IMR-90 (cell line): ENCODE measurements at regions not wholly inside any gene's neighbourhood (a gene's known extent, or its start where the extent isn't known, plus 50 kb on each side); places are given as distances from the start of the nearest gene placed in this dataset.

ENCODE experiments used
- MAFK ChIP-seq: IDR thresholded peaks from 2 replicates; pipeline ENCODE4 v1.6.1; 2012; ENCODE audit warnings: low read depth, low read length, improper control_type of control experiment
- POLR2A ChIP-seq: IDR thresholded peaks from 2 replicates; pipeline ENCODE4 v1.6.1; 2012; ENCODE audit warnings: mild to moderate bottlenecking, low read depth, low read length
- RCOR1 ChIP-seq: IDR thresholded peaks from 2 replicates; pipeline ENCODE4 v1.6.1; 2012; ENCODE audit warnings: mild to moderate bottlenecking, low read length, improper control_type of control experiment; ENCODE audit not compliant: insufficient replicate concordance
- TF ChIP-seq, protein P1 (sequence below): conservative IDR thresholded peaks from 2 replicates; pipeline ENCODE4 v1.5.1; 2012; ENCODE audit warnings: mild to moderate bottlenecking, low read depth, low read length, improper control_type of control experiment

- TF ChIP-seq, protein P1, sequence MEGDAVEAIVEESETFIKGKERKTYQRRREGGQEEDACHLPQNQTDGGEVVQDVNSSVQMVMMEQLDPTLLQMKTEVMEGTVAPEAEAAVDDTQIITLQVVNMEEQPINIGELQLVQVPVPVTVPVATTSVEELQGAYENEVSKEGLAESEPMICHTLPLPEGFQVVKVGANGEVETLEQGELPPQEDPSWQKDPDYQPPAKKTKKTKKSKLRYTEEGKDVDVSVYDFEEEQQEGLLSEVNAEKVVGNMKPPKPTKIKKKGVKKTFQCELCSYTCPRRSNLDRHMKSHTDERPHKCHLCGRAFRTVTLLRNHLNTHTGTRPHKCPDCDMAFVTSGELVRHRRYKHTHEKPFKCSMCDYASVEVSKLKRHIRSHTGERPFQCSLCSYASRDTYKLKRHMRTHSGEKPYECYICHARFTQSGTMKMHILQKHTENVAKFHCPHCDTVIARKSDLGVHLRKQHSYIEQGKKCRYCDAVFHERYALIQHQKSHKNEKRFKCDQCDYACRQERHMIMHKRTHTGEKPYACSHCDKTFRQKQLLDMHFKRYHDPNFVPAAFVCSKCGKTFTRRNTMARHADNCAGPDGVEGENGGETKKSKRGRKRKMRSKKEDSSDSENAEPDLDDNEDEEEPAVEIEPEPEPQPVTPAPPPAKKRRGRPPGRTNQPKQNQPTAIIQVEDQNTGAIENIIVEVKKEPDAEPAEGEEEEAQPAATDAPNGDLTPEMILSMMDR, result no peak
- TF ChIP-seq RCOR1, result no peak
- TF ChIP-seq POLR2A, result no peak
- no peak for TF ChIP-seq MAFK
These were observed 205.6 kb downstream of the KIF26A start for GRCh38 chr14:104343690-104344640.
